DMS79 (cell line): ENCODE measurements at regions not wholly inside any gene's neighbourhood (a gene's known extent, or its start where the extent isn't known, plus 50 kb on each side); places are given as distances from the start of the nearest gene placed in this dataset.

ENCODE experiments used
- DNase-seq: peaks from one replicate; lab custom pipeline; 2025; lab: John Stamatoyannopoulos, UW

- DNase-seq, result no peak
Observed at GRCh38 chr13:95352486-95352885, 51.2 kb upstream of the ABCC4 start.

DNA sequence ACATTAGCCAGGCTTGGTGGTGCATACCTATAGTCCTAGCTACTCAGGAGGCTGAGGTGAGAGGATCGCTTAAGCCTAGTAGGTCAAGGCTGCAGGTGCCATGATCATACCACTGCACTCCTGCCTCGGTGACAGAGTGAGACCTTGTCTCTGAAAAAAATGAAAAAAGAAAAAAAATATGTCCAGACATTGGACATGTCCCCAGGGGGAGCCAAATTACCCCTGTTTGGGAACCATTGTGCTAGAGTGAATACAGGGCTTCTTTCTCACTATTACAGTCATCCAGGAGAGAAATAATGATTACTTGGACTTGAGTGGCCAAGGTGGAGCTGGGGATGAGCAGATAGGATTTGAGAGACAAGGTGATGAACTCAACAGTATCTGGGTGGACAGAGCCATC lies 52.9 kb upstream of the ABCC4 start:
- DNase-seq, result no peak

GRCh38 chr13:95354680-95355487 lies 53.6 kb upstream of the ABCC4 start:
- DNase-seq, result no peak

DNA sequence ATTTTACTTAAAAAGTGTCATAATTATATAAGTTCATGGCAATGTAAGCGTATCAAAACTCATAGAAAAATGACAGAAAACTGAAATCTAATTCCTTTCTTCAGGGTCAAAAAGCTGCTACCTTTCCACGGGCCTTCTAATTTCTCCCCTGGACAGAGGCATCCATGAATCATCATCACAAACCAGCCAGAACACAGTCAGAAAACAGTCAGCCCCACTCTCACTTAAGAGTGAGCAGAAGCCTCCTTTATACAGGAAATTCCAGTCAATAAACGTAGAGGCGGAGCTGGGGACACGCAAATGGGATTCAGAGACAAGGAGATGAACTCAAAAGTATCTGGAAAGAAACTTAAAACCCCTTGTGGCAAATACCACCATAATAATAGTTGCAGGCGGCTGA lies 54.2 kb upstream of the ABCC4 start:
- no peak for DNase-seq

DNA sequence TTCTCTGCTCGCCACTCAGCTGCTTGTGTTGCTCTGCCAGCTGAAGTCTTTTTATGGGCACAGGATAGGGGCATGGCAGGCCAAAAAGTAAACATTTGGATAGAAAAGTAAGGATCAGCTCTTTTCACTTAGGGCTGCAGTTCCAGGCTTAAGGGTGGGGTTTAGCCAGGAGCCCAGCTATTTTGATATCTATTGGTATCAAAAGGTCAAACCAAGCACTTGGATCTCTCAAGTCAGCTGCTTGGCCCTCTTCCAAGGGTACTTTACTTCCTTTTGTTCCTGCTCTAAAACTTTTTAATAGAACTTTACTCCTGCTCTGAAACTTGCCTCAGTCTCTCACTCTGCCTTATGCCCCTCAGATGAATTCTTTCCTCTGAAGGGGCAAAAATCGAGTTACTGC lies 55.7 kb upstream of the ABCC4 start:
- DNase-seq, result no peak

DNA sequence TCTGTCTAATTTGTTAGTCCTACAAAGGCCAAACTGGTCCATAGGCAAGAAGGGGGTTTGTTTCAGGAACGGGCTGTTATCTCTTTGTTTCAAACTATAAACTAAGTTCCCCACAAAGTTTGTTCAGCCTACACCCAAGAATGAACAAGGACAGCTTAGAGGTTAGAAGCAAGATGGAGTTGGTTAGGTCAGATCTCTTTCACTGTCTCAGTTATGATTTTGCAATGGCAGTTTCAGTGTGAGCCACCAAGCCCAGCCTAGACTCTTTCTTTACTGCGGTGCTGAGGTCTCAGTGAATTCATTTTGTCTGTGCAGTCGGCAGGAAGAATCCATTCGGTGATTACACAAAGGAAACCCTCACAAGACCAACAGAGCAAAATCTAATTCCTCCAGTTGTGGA lies 56.6 kb upstream of the ABCC4 start:
- DNase-seq, result no peak

DNA sequence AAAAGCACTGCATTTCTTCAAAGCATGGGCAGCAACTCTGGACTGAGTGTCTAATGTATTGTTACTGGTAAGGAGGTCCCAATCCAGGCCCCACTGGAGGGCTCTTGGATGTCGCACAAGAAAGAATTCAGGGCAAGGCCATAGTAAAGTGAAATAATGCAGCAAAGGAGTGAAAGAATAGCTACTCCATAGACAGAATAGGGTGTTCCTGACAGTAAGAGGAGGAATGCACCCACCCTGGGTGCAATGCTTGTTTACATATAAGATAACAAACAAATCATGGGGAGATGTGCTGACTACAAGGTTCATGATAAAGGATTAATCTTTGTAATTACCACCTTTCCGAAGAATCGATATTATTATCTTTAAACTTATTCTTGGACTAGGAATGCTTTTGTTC lies 58.8 kb upstream of the ABCC4 start:
- no peak for DNase-seq

- DNase-seq, result no peak
Observed at GRCh38 chr13:95360464-95361097, 59.3 kb upstream of the ABCC4 start.

DNA sequence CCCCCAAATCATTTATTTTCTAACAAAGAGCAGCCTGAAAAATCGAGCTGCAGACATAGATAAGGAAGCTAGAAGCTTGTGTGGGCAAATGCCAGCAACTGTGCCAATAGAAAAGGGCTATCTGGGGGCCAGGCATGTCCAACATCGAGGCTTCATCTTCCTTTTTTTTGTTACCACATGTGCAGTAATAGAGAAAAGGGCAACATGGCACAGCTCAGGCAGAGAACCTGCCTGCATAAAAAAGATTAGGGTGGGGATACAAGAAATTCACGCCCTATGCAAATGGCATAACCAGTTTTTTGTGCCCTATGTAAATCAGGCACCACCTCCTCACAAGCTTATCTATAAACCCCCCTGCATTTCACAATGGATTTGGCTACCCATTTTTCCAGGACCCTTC lies 60.4 kb upstream of the ABCC4 start:
- no peak for DNase-seq

GRCh38 chr13:95362666-95363065 lies 61.4 kb upstream of the ABCC4 start:
- no peak for DNase-seq

- no peak for DNase-seq
Observed at GRCh38 chr13:95367309-95367843, 66.1 kb upstream of the ABCC4 start.

DNA sequence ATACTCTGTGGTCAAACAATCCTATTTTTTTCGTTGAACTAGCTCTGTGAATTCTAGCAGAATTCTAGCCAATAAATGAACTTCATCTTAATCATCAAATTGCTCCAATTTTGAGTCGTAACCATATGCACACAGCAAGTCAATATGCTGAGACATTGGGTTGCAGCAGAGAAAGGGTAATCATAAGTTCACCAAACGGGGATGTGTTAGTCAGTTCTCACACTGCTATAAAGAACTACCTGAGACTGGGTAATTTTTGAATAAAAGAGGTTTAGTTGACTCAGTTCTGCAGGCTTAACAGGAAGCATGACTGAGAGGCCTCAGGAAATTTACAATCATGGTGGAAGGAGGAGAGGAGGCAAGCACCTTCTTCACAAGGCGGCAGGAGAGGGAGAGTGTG lies 67.7 kb upstream of the ABCC4 start:
- no peak for DNase-seq

- DNase-seq, result no peak
Observed at GRCh38 chr13:95375706-95376105, 74.5 kb upstream of the ABCC4 start.

DNA sequence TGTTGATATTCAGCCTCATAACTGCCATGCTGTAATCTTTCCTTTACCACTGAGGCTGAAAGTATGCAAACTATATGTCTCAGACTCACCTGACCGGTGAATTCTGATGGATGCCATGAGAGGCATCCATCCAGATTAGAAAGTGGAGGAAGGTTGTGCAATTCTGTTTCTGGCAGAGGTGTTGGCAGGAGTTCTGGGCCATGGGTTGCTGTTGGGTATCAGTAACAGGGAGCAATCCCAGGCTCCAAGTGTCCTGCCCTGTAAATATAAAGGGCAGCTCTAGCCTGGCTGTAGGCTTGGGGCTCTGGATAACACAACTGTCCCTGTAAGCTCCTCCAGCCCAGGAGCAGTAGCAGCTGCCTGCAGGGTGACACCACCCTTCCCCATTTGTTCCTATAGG lies 77.4 kb upstream of the ABCC4 start:
- DNase-seq, result no peak

- no peak for DNase-seq
Observed at GRCh38 chr13:95380468-95381211, 79.4 kb upstream of the ABCC4 start.

GRCh38 chr13:95381212-95381527 lies 79.9 kb upstream of the ABCC4 start:
- DNase-seq, result no peak

GRCh38 chr13:95382411-95382810 lies 81.2 kb upstream of the ABCC4 start:
- no peak for DNase-seq

- no peak for DNase-seq
Observed at GRCh38 chr13:95382916-95383315, 81.7 kb upstream of the ABCC4 start.

GRCh38 chr13:95385373-95385772 lies 84.1 kb upstream of the ABCC4 start:
- no peak for DNase-seq

DNA sequence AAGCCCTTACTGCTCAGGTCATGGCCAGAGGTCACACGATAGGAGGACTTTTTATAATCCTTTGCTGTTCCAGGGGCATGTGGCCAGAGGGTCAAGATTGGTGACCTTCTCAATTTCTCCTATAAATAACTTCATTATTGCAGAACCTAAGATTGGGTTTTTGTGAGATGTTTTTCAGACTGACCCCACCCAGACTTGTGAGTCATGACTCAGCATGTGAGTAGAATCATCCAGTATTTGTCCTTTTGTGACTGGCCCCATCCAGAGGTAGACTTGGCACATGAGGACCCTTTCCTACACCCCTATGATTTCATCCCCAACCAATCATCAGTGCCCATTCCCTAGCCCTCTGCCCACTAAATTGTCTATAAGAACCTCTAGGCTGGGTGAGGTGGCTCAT lies 84.5 kb upstream of the ABCC4 start:
- DNase-seq, result no peak

DNA sequence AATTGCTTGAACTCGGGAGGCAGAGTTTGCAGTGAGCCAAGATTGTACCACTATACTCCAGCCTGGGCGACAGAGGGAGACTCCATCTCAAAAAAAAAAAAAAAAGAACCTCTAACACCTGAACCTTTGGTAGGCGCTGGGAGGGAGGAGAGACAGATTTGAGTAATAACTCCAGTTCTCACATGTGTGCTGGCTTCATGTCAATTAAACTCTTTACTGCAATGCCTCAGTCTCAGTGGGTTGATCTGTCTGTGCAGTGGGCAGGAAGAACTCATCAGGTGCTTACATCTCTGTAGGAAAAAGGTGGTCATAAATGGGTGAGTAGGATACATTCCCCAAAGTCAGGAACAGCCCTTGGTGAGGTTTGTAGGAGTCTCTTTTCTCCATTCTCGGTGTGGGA lies 85.1 kb upstream of the ABCC4 start:
- no peak for DNase-seq

- DNase-seq, result no peak
Observed at GRCh38 chr13:95387733-95388207, 86.5 kb upstream of the ABCC4 start.
